Muscle layer of duodenum (tissue), 2 donors: ENCODE measurements at regions not wholly inside any gene's neighbourhood (a gene's known extent, or its start where the extent isn't known, plus 50 kb on each side); places are given as distances from the start of the nearest gene placed in this dataset.

ENCODE experiments used
- H3K27ac ChIP-seq: one replicate; pipeline ENCODE4 v1.7.0; 2013; ENCODE audit warnings: mild to moderate bottlenecking, low read length
- H3K27me3 ChIP-seq: one replicate; pipeline ENCODE4 v1.7.0; 2013; ENCODE audit warnings: low read depth, mild to moderate bottlenecking, control low read depth, low read length
- H3K36me3 ChIP-seq, 2 donors: one replicate each; pipeline ENCODE4 v1.7.0; 2013; ENCODE audit warnings: low read length in 2 of 2, control low read depth in 1 of 2, mild to moderate bottlenecking in 1 of 2; ENCODE audit not compliant: insufficient read depth in 2 of 2, control insufficient read depth in 1 of 2
- H3K4me1 ChIP-seq, 2 donors: one replicate each; pipeline ENCODE4 v1.7.0; 2013; ENCODE audit warnings: low read length in 2 of 2, mild to moderate bottlenecking in 2 of 2, control low read depth in 1 of 2, moderate library complexity in 1 of 2; ENCODE audit not compliant: insufficient read depth in 2 of 2, control insufficient read depth in 1 of 2
- H3K4me3 ChIP-seq, 2 donors: one replicate each; pipeline ENCODE4 v1.7.0; 2013; ENCODE audit warnings: low read length in 2 of 2, low read depth in 1 of 2, mild to moderate bottlenecking in 1 of 2
- H3K9me3 ChIP-seq, 2 donors: one replicate each; pipeline ENCODE4 v1.7.0; 2013; ENCODE audit warnings: low read length in 2 of 2, control low read depth in 1 of 2, mild to moderate bottlenecking in 1 of 2; ENCODE audit not compliant: control insufficient read depth in 1 of 2
- donor health status: healthy.

- no peaks in the 10 kb centered on the region for H3K4me1 ChIP-seq
- H3K27me3 ChIP-seq: no peaks in the 10 kb centered on the region
- no peak overlapping the region for H3K27ac ChIP-seq
- no peaks in the 10 kb centered on the region for H3K36me3 ChIP-seq
- no peaks in the 10 kb centered on the region for H3K9me3 ChIP-seq
- no peak overlapping the region for H3K4me3 ChIP-seq
These were observed 436.4 kb downstream of the BCOR start for GRCh38 chrX:39661116-39661907.

DNA sequence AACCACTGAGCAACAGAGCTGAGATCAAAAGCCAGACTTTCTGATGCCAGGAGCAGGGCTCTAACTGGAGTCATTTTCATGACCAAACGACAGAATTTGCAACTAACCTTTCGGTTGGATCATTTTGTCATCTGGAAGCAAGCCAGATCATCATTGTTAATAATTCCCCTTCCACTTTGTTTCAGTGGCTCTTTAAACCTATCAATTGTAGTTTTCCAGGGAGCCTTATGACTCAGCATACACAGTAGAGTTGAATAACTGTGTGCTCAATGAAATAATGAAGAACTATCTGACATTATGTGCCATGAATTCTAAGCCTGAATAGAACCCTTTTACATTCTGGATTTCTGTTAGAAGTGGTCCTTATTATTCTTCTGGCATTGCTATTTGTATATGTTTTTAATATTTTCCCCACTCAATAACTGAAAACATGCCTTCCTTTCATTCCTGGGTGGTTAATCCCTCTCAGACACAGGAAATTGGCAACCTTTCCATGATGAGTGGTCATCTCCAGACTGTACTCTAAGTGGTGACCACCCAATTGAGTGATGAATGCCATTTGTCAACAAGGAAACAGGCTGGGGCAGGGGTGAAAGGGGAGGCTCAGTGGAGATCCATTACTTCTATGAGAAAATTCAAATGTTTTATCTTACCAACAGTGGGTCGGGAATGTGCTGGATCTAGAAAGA is 431.8 kb downstream of the BCOR start:
- H3K9me3 ChIP-seq: no peaks in the 10 kb centered on the region
- no peak overlapping the region for H3K27ac ChIP-seq
- H3K36me3 ChIP-seq: no peaks in the 10 kb centered on the region
- no peaks in the 10 kb centered on the region for H3K27me3 ChIP-seq
- no peak overlapping the region for H3K4me3 ChIP-seq
- H3K4me1 ChIP-seq: no peaks in the 10 kb centered on the region

DNA sequence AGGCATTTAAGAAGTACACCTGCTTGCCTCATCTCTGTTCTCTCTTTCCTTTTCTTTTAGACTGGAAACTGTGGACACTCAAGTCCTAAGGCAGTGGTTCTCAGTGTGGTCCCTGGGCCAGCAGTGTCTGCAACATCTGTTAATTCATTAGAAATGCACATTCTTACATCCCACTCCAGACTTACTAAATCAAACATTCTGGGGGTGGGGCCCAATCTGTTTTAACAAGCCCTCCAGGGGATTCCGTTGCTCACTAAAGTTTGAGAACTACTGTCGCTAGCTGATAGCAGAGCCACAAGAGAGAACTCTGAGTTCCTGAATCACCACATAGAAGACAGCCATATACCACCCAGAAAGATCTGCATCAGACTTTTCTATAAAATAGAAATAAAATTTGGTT is 430.6 kb downstream of the BCOR start:
- Histone ChIP-seq H3K4me1 (no peaks in the 10 kb centered on the region), H3K4me3 (no peak overlapping the region), H3K36me3 (no peaks in the 10 kb centered on the region), H3K27me3 (no peaks in the 10 kb centered on the region), H3K9me3 (no peaks in the 10 kb centered on the region), H3K27ac (no peak overlapping the region)

DNA sequence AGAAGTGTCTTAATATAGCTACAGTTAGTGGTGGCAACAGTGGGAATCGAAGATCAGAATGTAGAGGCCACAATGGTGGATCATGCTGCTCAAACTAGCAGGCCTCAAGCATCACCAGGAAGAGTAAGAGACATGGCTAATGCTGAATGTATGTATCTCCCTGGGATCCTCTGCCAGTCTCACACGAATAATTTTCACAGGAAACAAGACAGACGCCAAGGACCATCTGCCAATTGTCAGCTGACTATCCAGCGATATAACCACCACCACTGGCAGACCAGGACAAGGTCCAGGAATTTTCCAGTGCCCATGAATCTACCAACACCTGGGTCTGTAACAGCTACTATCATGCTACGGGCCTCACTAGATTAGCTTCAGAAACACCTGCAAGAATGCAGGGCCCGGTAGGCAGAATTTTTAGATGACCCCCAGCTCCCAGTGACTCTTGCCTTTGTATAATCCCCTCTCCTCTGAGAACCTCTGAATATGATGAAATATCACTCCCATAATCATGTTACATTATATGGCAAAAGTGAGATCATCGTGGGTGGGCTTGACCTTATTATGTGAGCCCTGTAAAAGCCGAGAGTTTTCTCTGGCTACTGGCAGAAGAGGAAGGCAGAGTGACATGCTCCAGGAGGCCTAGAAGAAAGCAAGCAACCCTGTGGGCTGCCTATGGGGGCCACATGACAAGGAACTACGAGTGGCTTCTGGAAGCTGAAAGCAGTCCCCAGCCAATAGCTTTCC is 429.8 kb downstream of the BCOR start:
- H3K9me3 ChIP-seq: no peaks in the 10 kb centered on the region
- no peak overlapping the region for H3K27ac ChIP-seq
- no peaks in the 10 kb centered on the region for H3K36me3 ChIP-seq
- no peak overlapping the region for H3K4me3 ChIP-seq
- no peaks in the 10 kb centered on the region for H3K4me1 ChIP-seq
- H3K27me3 ChIP-seq: no peaks in the 10 kb centered on the region

DNA sequence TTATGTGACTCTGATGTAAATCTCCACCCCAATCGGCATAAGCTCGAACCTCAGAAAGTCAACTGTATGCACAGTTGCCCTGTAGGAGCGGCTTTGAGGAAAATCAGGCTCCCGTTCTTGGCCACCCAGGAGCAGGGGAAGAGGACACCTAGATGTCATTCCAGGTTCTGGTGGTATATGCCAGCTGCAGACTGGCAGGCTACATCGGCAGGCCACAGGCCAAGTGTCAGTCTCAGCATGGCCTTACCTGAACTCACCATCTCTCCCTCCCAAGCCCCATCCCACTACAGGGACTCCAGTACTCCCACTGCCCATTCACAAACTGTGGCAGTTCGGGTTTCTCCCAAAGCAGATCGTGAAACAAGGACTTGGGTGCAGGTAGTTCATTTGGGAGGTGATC is 428.1 kb downstream of the BCOR start:
- Histone ChIP-seq H3K4me1 (no peaks in the 10 kb centered on the region), H3K36me3 (no peaks in the 10 kb centered on the region), H3K27me3 (no peaks in the 10 kb centered on the region), H3K27ac (no peak overlapping the region), H3K4me3 (no peak overlapping the region), H3K9me3 (no peaks in the 10 kb centered on the region)

DNA sequence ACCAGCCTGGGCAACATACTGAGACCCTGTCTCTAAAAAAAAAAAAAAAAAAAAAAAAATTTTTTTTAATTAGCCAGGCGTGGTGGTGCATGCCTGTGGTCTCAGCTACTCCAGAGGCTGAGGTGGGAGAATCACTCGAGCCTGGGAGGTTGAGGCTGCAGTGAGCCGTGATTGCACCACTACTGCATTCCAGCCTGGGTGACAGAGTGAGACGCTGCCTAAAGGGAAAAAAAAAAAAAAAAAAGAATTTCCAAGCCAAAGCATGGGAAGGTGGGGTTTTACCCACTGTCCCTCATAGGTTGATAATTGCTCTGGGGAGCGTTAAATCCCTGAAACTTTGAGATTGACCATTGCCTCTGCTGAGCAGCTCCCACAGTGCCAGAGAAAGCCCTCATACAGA is 427.5 kb downstream of the BCOR start:
- no peaks in the 10 kb centered on the region for H3K36me3 ChIP-seq
- H3K4me1 ChIP-seq: no peaks in the 10 kb centered on the region
- no peak overlapping the region for H3K4me3 ChIP-seq
- H3K9me3 ChIP-seq: no peaks in the 10 kb centered on the region
- no peak overlapping the region for H3K27ac ChIP-seq
- no peaks in the 10 kb centered on the region for H3K27me3 ChIP-seq

DNA sequence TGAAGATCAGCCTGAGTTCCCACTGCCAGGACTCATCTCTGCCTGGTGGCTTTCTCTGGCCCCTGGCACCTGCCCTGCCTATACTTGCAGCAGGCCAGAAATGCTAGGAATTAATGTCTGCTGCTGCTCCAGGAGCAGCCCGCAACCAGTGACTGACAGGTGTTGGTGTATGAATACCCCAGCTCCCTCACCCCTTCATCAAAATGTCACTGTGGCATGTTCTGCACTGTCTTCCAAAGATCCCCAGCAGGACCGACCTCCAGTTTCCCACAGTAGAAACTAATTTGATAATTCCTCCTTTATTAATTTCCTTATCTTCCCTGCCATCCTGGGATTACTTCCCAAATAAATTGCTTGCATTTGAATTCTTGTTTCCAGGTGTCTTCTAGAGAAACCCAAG is 425.4 kb downstream of the BCOR start:
- no peaks in the 10 kb centered on the region for H3K4me1 ChIP-seq
- no peak overlapping the region for H3K27ac ChIP-seq
- no peaks in the 10 kb centered on the region for H3K36me3 ChIP-seq
- H3K27me3 ChIP-seq: no peaks in the 10 kb centered on the region
- no peaks in the 10 kb centered on the region for H3K9me3 ChIP-seq
- H3K4me3 ChIP-seq: no peak overlapping the region

DNA sequence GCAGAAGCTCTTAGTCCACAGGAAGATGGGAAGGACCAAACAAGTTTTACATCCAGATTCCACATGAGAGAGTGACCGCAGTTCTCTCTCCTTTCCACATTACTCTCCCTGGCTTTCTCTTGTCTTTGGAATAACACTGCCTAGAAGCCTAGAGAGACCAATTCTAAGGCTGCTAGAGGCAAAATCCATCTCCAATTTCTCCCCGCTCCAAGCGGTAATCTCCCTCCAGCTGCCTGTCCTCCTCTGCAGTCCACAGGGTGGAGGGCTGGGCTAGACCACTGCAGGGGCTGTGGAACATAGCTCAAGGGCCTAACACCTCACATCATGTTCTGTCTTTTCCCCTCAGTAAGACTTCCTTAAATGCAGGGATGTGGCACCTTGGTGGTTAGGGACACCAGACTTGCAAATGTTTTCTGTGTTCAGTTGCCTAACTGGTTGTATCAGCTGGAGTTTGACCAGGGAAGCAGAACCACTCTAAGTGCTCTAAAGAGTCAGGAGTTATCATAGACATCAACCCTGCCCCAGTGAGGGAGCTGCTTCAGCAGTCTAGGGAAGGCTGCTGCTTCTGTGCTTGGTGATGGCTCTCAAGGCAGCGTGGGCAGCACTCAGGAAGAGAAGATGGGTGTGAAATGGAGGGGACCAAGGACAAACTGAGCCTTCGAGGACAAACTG is 423.1 kb downstream of the BCOR start:
- Histone ChIP-seq H3K36me3 (no peaks in the 10 kb centered on the region), H3K27ac (no peak overlapping the region)

DNA sequence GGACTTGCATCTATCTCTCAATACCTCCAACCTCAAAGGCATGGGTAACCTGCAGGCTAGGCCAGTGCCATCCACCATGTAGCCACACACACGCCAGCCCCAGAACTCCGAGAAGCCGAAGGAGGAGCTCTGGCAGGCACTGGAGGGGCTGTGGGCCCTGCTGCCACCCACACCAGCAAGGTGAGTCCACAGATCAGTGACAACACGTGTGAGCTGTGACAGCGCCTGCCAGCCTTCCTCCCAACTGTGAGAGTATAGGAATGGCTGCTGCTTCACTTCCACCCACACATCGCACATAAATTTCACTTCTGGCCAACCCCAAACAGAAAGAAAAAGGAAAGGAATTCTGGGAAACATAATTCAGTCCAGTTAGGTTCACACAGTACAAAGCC is 422.6 kb downstream of the BCOR start:
- Histone ChIP-seq H3K27ac (no peak overlapping the region), H3K27me3 (no peaks in the 10 kb centered on the region), H3K9me3 (no peaks in the 10 kb centered on the region), H3K4me3 (no peak overlapping the region), H3K36me3 (no peaks in the 10 kb centered on the region), H3K4me1 (no peaks in the 10 kb centered on the region)

More for the DNA sequence above, 423.1 kb downstream of the BCOR start:
- no peaks in the 10 kb centered on the region for H3K4me1 ChIP-seq
- H3K9me3 ChIP-seq: no peaks in the 10 kb centered on the region
- no peak overlapping the region for H3K4me3 ChIP-seq
- no peaks in the 10 kb centered on the region for H3K27me3 ChIP-seq

- no peaks in the 10 kb centered on the region for H3K9me3 ChIP-seq
- no peak overlapping the region for H3K4me3 ChIP-seq
- no peaks in the 10 kb centered on the region for H3K36me3 ChIP-seq
- no peaks in the 10 kb centered on the region for H3K4me1 ChIP-seq
- H3K27me3 ChIP-seq: no peaks in the 10 kb centered on the region
- no peak overlapping the region for H3K27ac ChIP-seq
These were observed 422.1 kb downstream of the BCOR start for GRCh38 chrX:39675619-39676018.

GRCh38 chrX:39676434-39676833 is 421.3 kb downstream of the BCOR start:
- Histone ChIP-seq H3K9me3 (no peaks in the 10 kb centered on the region), H3K36me3 (no peaks in the 10 kb centered on the region), H3K27ac (no peak overlapping the region), H3K4me3 (no peak overlapping the region), H3K4me1 (no peaks in the 10 kb centered on the region), H3K27me3 (no peaks in the 10 kb centered on the region)
